ENCODE measurements at regions not wholly inside any gene's neighbourhood (a gene's known extent, or its start where the extent isn't known, plus 50 kb on each side); places are given as distances from the start of the nearest gene placed in this dataset.

DNA sequence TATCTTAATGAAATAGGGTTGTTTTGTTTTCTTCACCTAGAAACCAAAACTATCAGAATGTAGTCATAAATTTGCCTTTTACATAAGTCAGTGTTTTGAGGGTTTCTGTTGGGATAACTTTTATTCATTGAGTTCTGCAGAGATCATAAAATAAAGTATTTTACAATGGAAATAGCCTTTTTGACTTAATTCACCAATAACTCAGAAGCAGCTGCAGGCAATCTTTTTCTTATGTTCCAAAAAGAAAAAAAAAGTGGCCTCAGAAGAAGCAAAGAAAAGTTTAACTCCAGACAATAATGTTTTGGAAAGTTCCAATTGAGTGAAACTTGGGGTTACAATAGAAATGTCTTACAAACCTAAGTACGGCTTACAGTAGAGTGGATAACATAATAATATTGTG lies 491.7 kb upstream of the NRP1 start:
- H3K27me3 ChIP-seq, result no peaks in the 10 kb centered on the region; the same call in 1 of the 2 replicates
- no peak for DNase-seq
- H3K9me3 ChIP-seq, result no peaks in the 10 kb centered on the region
- no peaks in the 10 kb centered on the region for H3K36me3 ChIP-seq
- no peak overlapping the region for H3K4me3 ChIP-seq

DNA sequence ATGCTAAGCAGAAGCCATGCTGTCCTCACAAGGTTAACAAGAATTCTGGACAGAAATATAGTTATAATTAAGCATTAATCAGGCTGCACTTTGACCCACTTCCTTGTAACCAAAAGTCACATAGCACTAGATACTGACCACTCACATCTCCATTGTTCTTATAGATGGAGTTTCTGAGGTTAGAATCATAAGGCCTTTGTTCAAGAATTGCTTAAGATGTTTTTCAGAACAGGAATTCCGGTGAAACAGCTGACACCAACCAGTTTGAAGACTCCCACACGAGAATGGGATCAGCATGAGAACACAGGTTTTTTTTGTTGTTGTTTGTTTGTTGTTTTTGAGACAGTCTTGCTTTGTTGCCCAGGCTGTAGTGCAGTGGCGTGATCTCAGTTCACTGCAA lies 488.3 kb upstream of the NRP1 start:
- Histone ChIP-seq H3K27me3 (no peaks in the 10 kb centered on the region; the same call in 1 of the 2 replicates), H3K36me3 (no peaks in the 10 kb centered on the region), H3K4me3 (no peak overlapping the region), H3K9me3 (no peaks in the 10 kb centered on the region)
- DNase-seq, result no peak

DNA sequence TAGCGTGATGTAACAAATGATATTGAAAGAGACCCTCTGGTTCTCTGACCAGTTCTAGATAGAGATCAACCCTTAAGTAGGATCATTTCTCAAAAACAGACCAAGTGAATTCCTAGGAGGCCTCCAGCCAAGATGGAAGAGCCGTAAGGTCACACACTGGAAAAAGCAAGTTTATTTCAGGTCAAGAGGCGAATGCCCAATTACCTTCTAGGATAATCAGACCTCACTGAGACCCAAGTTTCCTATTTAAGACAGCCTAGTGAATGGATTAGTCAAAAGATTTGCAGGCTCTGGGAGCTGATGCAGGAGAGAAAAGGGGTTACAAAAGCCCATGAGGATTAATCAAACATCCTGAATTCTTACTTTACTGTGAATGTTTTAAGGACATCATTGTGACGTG lies 486.1 kb upstream of the NRP1 start:
- H3K9me3 ChIP-seq, result no peaks in the 10 kb centered on the region
- DNase-seq, result no peak
- H3K4me3 ChIP-seq, result no peak overlapping the region
- H3K36me3 ChIP-seq, result no peaks in the 10 kb centered on the region
- H3K27me3 ChIP-seq, result no peaks in the 10 kb centered on the region; the same call in 1 of the 2 replicates

DNA sequence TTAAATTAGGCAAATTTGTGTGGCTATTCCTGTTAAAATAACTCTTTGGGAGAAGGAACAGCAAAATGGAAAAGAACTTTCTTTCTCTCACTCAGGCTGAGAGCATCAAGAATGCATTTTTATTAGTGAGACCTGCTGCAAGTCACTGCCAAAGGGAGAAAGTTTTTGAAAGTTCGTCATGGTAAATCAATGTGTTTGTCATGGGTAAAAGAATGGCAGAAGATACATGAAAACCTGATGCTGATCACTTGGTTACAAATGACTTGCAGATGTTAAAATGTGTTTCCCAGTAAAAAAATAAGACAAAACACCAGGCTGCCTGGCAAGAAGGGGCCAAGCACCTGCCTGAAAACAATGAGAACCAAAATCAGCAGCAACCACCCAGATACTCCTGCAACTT lies 484.7 kb upstream of the NRP1 start:
- no peak for DNase-seq
- Histone ChIP-seq H3K4me3 (no peak overlapping the region), H3K36me3 (no peaks in the 10 kb centered on the region), H3K27me3 (no peaks in the 10 kb centered on the region), H3K9me3 (no peaks in the 10 kb centered on the region)

DNA sequence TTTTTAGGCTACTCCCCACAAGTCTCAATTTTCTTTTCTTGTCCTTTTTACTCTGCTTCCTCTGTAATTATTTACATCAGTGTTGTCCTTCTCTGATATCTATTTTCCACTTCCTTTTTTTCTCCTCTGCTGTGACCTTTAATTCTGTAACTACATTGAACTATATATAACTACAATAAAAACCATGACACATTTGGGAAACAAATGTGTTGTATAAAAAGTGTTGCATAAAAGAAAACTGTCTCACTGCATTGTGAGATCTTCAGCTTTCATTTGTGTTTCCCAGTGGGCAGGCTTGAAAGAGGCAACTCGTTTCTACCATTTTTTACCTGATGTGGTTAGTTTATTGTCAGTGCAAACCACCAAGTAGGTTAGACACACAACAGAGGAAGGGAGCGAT lies 483.9 kb upstream of the NRP1 start:
- no peak for DNase-seq
- Histone ChIP-seq H3K27me3 (no peaks in the 10 kb centered on the region), H3K36me3 (no peaks in the 10 kb centered on the region), H3K4me3 (no peak overlapping the region), H3K9me3 (no peaks in the 10 kb centered on the region)

DNA sequence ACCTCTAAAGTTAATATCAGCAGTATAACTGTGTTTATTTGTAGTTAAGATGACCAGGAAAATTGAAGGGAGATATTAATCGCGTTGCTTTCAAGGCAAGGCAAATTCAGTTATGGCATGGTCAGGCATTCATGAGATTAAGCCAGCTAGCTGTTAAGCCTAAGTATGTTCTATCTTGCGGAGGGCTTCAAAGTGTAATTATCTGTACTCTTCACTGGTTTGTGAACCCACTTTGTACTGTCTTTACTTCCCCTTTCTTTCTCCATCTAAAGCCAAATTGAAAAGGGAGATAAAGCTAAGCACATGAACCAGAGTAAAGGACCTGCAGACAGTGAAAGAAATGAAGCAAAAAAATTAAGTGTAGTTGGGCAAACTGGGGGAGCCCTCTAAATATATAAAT lies 483.1 kb upstream of the NRP1 start:
- no peak for DNase-seq
- Histone ChIP-seq H3K4me3 (no peak overlapping the region), H3K36me3 (no peaks in the 10 kb centered on the region), H3K9me3 (no peaks in the 10 kb centered on the region), H3K27me3 (no peaks in the 10 kb centered on the region)

DNA sequence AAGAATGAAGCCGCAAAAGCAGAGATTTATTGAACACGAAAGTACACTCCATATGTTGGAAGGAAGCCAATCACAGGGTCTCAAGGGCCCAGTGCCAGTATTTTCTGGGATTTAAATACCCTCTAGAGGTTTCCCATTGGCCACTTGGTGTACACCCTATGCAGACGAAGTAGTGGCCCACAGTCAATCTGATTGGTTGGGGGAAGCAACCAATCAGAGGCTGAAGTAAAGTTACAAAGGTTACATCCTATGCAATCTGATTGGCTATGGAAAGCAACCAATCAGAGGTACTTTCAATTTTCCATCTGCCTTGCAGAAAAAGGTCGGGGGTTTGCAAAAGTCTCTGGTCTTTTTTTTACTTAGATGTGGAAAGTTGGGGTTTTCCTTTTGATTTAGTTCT lies 481.3 kb upstream of the NRP1 start:
- no peaks in the 10 kb centered on the region for H3K27me3 ChIP-seq
- H3K9me3 ChIP-seq, result no peaks in the 10 kb centered on the region
- no peak overlapping the region for H3K4me3 ChIP-seq
- no peaks in the 10 kb centered on the region for H3K36me3 ChIP-seq
- no peak for DNase-seq

DNA sequence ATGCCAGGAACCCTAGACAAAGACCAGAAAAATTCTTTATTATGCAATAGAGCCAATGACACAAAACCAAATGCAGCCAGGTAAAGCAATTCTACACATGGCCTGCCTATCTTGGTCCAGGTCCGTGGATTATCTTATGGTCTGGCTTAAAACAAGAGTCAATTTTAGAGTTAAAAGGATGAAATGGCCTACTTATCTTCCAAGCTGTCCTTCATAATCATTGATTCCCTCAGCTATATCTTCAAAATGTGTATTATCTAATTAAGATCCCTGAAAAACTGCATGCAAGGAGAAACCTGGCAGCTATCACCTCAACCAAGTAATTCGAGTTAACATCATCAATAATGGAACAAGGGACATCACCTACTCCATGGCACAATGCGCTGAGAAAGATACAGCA lies 479.4 kb upstream of the NRP1 start:
- DNase-seq, result no peak
- H3K4me3 ChIP-seq, result no peak overlapping the region
- no peaks in the 10 kb centered on the region for H3K27me3 ChIP-seq
- no peaks in the 10 kb centered on the region for H3K9me3 ChIP-seq
- no peaks in the 10 kb centered on the region for H3K36me3 ChIP-seq

DNA sequence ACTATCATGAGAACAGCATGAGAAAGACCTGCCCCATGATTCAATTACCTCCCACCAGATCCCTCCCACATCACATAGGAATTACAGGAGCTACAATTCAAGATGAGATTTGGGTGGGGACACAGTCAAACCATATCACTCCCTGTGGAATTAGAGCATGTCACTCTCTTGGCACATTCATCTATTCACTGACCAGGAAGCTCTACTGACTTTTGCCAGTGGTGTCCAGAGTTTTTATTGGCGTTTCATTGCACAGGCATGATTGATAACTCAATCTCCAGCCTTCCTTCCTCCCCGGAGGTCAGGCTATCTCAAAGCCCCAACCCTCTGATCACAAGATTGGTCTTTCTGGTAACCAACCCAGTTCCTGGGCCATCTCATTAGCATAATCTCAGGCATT lies 478.9 kb upstream of the NRP1 start:
- no peak for DNase-seq
- Histone ChIP-seq H3K9me3 (no peaks in the 10 kb centered on the region), H3K4me3 (no peak overlapping the region), H3K36me3 (no peaks in the 10 kb centered on the region), H3K27me3 (no peaks in the 10 kb centered on the region)

DNA sequence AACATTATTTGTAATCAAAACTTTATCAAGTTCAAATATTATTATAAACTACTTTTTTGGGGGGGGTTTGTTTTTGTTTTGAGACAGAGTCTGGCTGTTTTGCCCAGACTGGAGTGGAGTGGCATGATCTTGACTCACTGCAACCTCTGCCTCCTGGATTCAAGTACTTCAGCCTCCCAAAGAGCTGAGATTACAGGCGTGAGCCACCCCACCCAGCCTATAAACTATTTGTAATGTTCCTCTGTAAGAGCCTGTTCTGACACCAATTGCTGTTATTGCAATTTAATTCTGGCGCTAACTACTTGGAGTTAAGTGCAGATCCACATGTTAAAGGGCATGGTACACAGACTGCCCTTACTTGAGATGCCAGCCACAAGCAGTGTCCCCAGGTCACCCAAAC lies 478.1 kb upstream of the NRP1 start:
- DNase-seq, result no peak
- H3K4me3 ChIP-seq, result no peak overlapping the region
- no peaks in the 10 kb centered on the region for H3K27me3 ChIP-seq
- H3K36me3 ChIP-seq, result no peaks in the 10 kb centered on the region
- H3K9me3 ChIP-seq, result no peaks in the 10 kb centered on the region

DNA sequence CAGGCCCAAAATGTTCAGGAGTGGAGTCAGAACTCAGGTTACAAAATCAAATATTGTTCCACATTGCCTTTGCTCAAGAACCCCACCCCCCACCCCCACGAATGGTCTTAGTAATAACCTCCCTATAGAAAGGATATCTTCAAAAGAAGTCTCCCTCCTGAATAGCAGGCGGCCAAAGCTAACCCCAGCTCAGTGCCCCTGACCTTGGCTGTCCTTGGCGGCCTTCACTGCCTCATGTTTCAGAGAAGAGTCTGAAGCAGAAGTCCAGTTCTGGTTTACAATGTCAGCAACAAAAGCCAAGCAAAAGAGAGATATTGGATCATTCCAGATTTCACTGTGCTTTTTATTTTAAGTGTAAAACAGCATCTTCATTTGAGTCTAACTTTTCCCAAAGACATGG lies 476.5 kb upstream of the NRP1 start:
- no peaks in the 10 kb centered on the region for H3K36me3 ChIP-seq
- H3K4me3 ChIP-seq, result no peak overlapping the region
- DNase-seq, result no peak
- H3K27me3 ChIP-seq, result no peaks in the 10 kb centered on the region
- no peaks in the 10 kb centered on the region for H3K9me3 ChIP-seq

DNA sequence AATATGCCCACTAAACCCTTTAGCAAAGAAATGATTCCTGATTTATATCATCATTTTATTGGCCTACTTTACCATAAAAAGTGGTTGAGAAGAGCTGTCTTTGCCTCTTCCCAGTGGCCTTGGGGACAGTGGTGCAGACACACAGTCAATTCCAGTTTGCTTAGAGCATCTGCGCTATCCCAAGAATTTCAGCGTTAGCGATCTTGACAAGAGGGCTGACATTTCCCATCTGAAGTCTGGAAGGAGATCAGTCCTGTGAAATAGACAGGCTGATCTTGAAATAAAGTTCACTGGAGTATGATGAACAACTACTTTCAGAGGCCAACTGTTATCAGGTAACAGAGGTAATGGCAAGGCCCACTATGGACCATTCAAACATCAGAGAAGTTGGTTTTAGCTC lies 475.3 kb upstream of the NRP1 start:
- Histone ChIP-seq H3K36me3 (no peaks in the 10 kb centered on the region), H3K4me3 (no peak overlapping the region), H3K27me3 (no peaks in the 10 kb centered on the region), H3K9me3 (no peaks in the 10 kb centered on the region)
- DNase-seq, result no peak

DNA sequence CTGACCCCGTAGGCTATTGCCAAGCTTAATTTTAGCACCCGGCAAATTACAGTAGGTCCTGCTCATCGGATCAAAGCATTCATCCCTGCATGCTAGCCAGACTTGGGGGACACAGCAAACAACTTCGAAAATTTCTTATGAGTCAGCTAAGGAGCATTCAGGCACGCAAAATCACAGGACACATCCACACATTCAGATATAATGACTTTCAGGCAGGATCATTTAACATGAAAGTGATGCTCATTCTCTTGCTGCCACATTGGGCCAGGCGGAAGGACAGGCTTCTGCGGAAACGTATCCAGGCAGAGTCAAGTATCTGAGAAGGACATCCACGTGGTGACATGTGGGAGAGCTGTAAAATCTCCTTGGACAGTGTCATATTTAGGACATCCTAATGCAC lies 474.0 kb upstream of the NRP1 start:
- H3K9me3 ChIP-seq, result no peaks in the 10 kb centered on the region
- H3K36me3 ChIP-seq, result no peaks in the 10 kb centered on the region
- DNase-seq, result no peak
- H3K4me3 ChIP-seq, result no peak overlapping the region
- no peaks in the 10 kb centered on the region for H3K27me3 ChIP-seq

DNA sequence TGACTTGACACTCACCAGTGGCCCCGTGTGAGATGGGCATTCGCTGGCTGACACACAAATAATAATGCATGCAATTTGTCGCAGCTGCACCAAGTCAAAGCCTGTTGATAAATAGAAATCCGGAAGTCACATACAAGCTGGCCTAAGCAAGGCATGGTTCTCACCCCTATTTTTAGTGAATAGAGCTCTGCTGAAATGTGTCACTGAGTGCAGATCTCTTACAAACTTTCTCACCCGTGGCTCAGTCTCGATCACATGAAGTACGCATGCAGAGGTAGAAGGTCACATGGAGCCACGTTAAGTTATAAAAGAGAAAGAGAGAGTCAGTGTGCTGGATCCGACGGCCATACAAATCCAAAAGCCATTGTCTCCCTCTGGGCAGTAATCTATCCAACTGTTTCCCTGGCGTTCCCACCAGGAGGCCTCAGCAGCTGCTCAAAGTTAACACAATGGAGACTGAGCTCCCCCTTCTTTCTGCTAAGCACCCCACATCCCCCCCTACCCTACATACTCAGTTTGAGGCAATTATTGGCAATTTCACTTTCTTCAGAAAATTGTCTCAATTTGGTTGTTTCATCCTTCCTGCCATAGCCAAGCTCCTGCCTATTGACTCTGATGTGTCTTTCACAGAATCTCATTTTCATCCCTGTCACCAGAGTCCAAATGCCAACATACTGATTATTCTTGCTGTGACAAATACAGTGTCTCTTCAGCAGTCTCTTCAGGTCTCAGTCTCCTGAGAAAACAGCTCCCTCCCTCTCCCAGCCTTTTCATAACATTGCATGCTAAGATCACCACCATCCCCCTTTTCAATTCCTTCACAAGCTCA lies 473.3 kb upstream of the NRP1 start:
- Histone ChIP-seq H3K4me3 (no peak overlapping the region), H3K9me3 (no peaks in the 10 kb centered on the region), H3K36me3 (no peaks in the 10 kb centered on the region), H3K27me3 (no peaks in the 10 kb centered on the region)
- DNase-seq, result no peak

DNA sequence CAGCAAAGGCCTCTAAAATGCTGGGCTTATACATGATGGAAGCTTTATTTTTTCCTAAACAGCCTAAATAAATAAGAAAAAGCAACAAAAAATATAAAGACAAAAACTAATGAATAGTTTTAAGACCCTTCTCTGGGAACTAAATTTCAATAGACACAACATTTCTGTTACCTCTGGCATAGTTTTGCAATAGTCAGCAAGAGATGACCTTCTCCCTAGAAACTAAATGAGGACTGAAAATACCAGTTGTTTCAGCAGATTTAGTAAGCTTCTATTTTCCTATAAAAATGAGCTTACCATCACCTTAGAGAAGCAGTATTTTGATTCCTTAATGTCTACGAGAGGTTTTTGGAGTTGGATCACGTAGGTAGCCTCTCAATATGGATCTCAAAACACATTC lies 471.4 kb upstream of the NRP1 start:
- Histone ChIP-seq H3K4me3 (no peak overlapping the region), H3K36me3 (no peaks in the 10 kb centered on the region), H3K27me3 (no peaks in the 10 kb centered on the region), H3K9me3 (no peaks in the 10 kb centered on the region)
- no peak for DNase-seq

DNA sequence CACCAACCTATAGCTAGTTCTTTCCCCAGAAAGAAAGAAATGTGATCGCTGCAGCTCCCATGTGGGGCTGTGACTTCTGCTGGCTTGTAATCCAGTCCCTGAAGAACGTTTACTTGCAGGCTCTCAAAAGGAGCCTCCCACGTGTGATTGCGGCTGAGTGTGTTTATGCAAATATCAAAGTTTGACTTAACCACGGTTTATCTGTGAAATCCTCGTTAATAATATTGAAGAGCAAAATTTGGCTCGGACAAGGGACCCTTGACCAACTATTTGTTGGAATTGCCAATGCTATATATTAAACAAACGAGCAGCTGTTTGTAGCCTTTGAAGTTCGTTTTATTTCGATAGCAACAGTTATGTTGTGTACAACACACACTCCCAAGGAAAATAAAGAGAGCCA lies 470.1 kb upstream of the NRP1 start:
- Histone ChIP-seq H3K4me3 (no peak overlapping the region), H3K27me3 (no peaks in the 10 kb centered on the region), H3K9me3 (no peaks in the 10 kb centered on the region), H3K36me3 (no peaks in the 10 kb centered on the region)
- no peak for DNase-seq

DNA sequence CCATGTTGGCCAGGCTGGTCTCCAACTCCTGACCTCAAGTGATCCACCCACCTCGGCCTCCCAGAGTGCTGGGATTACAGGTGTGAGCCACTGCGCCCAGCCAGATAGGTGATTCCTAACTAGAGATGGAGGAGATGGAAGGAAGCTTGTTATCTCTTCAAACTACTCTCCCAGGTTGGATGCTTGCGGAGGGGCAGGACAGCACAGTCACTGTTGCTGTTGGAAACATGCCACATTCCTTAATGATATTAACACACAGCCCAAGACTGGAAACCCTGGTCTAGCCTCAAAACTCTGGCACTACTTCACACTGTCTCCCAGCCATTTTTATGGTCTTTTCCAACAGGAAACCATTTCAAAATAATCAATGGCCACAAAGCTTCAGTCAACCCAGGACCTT lies 468.8 kb upstream of the NRP1 start:
- peak; percentile 18 for DNase-seq
- no peaks in the 10 kb centered on the region for H3K36me3 ChIP-seq
- no peak overlapping the region for H3K4me3 ChIP-seq
- H3K27me3 ChIP-seq, result no peaks in the 10 kb centered on the region
- no peaks in the 10 kb centered on the region for H3K9me3 ChIP-seq

DNA sequence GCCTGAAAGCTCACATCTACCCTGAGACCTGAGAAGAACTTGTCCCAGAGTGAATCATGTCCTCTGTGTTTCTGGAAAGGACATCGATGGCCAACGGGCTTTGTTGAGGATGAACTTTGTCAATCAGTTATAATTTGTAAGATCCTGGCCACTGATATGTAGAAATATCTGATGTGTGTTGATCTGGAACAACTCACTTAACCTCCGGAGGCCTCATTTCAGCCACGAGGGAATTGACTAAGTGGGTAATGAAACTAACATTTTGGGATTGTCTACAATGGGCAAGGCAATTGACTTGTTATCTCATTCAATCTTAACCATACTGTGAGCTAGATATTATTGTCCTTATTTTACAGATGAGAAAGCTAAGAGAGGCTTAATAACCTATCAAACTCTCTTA lies 468.1 kb upstream of the NRP1 start:
- Histone ChIP-seq H3K9me3 (no peaks in the 10 kb centered on the region), H3K4me3 (no peak overlapping the region), H3K27me3 (no peaks in the 10 kb centered on the region), H3K36me3 (no peaks in the 10 kb centered on the region)
- no peak for DNase-seq

DNA sequence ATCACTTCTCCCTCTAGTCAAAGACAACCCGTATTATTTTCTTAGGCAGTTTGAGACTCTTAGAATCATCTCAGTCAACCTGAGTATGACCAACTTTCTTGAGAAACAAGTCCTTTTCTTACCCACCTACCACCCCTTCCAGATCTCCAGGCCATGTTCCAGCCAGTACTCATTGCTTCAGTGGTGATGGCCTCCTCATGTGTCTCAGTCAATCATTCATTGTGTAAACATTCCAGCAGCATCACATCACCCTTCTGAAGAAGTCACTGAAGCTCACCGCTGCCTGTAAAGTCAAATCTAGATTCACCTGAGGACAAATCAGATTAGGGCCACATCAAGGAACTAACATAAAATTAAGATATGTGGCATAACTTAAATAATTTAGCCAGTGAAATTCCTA lies 467.2 kb upstream of the NRP1 start:
- Histone ChIP-seq H3K9me3 (no peaks in the 10 kb centered on the region), H3K4me3 (no peak overlapping the region), H3K27me3 (no peaks in the 10 kb centered on the region), H3K36me3 (no peaks in the 10 kb centered on the region)
- DNase-seq, result no peak
